ENCODE measurements at regions not wholly inside any gene's neighbourhood (a gene's known extent, or its start where the extent isn't known, plus 50 kb on each side); places are given as distances from the start of the nearest gene placed in this dataset.

GRCh38 chr20:10960416-10960815 is 286.6 kb upstream of the JAG1 start:
- no peak for DNase-seq

- no peak for DNase-seq
These were observed 288.0 kb upstream of the JAG1 start for GRCh38 chr20:10961651-10962288.

GRCh38 chr20:10962937-10963336 is 289.1 kb upstream of the JAG1 start:
- DNase-seq: no peak

- DNase-seq: no peak
These were observed 290.0 kb upstream of the JAG1 start for GRCh38 chr20:10963717-10964266.

DNA sequence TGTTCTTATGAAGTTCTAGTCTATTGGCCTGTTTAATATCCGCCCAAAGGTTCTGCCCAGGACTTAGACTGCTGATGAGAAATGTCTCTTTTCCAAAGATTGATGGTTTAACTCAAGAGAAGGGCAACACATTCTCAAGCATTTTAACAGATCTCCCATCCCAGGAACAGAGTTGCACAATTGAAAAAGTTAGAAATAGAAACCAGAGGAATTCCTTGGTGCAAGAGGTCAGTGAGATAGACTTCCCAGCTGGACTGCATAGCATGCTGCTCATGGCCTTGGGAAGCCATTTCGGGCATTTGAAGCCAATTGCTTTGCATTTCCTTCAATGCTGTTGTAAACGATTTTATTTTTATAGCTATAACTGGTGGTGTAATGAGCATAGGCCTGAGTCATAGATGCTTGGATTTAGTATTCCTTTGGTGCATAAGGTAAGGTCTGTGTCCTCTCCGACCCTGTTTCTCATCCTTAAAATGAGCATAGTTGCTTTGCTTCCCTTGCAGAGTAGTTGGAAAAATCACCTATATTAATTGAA is 292.2 kb upstream of the JAG1 start:
- no peak for DNase-seq

- DNase-seq: no peak
These were observed 296.3 kb upstream of the JAG1 start for GRCh38 chr20:10970109-10970508.

DNA sequence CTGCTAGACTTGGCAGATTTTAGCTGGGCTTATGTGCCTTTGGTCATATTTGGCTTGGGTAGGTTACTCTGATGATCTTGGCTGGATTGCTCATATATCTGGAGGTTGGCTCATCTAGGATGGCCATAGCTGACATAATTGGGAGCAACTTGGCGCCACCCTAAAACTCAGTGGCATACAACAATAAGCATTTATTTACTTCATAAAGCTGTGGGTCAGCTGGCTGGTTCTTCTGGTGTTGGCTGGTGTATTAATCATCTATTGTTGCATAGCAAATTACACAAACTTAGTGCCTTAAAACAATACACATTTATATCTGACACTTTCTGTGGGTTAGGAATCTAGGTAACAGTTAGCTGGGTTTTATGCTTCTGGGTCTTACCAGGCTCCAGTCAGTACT is 297.3 kb upstream of the JAG1 start:
- no peak for DNase-seq

- no peak for DNase-seq
These were observed 298.5 kb upstream of the JAG1 start for GRCh38 chr20:10972219-10972860.

GRCh38 chr20:10976051-10976450 is 302.3 kb upstream of the JAG1 start:
- DNase-seq: no peak

GRCh38 chr20:10978019-10978702 is 304.4 kb upstream of the JAG1 start:
- no peak for DNase-seq

DNA sequence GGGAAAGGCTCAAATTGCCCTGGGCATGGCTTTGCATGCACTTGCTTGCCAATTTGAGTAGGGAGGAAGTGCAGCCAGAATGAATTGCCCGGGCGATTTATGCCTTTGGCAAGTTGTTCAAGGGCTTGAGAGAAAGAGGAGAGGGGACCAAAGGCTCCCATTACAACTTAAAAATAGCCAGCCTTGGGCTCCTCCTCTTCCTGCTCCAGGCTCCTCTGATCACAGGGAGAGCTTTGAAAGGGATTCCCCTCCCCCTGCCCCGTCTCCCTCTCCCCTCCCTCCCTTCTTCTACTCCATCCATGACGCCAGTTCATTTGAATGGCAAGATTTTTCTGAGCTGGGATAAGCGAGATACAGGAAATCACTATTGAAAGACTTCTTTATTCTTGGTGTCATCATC is 304.9 kb upstream of the JAG1 start:
- no peak for DNase-seq

DNA sequence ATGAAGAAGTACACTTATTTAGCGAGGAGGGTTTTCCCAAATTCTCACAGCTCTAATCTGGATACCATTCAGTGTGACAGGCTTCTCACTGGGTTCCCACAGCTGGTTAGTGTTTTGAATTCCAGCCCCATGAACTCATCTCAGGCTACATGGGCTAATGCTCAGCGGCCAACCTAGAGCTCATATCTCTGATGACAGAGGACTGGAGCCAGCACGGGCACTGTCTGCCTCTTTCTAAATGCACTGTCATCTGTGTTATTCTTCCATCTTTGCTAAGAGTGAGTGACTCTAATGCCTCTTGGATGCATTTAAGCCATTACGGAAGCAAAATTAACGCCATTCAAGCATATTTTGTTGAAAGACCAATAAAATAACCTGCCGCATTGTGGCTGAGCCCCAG is 308.9 kb upstream of the JAG1 start:
- no peak for DNase-seq

- DNase-seq: no peak
These were observed 310.5 kb upstream of the JAG1 start for GRCh38 chr20:10984294-10984693.

DNA sequence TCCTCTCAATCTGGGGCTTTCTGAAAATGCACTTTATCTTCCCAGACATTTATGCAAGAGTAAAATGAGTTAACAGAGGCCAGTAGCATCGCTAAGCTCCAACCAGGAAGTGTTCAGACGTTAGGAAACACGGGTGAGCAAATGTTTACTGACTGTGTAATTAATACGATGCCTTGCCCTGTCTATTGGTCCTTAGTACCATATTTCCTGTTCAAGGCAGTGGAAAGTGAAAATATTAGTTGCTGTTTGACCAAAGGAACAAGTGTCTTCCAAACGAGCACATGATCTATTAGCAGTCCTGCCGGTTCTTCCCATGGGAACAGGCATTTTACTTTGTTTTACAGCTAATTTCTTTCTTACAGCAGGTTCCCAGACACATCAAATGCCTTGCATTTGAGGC is 311.1 kb upstream of the JAG1 start:
- no peak for DNase-seq

DNA sequence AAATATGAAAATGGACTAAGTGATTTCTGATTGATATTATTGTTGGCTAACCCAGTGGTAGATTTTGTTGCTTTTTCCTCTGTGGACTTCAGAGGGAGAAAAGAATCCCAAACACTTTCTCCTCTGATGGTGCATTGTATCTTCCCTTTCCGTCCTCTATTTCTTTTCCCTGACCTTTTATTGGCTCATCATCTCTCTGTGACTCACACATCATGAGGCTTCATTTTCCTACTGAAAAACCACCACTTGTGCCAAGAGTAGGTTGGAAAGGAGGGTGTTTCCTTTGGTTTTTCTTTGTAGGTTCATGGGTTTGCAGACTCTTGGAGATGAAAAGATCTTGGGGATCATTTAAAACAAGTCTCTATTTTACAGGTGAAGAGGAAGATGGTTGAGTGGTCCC is 311.7 kb upstream of the JAG1 start:
- DNase-seq: no peak

GRCh38 chr20:10986586-10986985 is 312.8 kb upstream of the JAG1 start:
- DNase-seq: no peak

DNA sequence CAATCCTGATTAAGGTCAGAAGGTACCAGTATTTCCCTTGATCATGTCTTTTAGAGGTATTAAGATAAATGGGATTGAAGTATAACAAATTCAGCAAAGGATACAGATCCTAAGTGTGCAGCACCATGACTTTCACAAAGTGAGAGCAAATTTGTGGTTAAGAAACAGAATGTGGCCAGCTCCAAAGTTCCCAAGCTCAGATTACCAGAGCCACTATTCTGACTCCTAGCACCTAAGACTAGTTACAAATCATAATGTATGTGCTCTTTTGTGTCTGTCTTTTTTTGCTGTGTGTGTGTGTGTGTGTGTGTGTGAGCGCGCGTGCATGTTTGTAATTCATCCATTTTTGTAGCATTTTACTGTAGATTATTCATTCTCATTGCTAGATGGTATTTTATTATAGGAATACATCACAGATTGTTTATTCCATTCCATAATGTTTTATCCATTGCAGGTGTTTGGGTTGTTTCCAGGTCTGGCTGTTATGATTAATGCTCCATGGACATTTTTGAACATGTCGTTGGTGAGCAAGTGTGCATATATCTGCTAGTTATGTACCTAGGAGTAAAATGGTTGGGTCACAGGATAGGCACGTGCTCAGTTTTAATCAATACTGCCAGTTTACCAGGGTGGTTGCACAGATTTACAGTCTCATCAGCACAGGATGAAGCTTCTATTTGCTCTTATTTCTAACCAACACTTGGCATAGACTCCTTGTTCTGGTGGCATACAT is 314.0 kb upstream of the JAG1 start:
- no peak for DNase-seq

- no peak for DNase-seq
These were observed 317.0 kb upstream of the JAG1 start for GRCh38 chr20:10990625-10991382.

DNA sequence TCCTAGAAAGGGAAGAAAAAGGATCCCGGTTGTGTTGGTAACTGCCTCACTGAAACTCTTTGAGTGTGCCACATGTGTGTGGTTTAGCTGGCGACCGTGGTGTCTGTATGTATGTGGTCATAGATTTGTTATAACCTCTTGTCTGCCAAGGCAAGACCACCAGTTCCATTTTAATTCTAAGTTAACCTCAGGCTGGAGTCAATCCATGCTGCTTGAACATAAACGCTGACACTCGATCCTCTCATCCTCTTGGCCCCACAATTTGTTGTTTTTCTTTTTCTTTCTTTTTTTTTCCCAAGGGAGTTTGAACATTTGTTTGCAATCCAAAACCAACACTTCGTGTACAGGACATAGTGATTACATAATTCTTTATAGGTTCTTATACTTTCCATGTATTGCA is 318.9 kb upstream of the JAG1 start:
- DNase-seq: no peak

DNA sequence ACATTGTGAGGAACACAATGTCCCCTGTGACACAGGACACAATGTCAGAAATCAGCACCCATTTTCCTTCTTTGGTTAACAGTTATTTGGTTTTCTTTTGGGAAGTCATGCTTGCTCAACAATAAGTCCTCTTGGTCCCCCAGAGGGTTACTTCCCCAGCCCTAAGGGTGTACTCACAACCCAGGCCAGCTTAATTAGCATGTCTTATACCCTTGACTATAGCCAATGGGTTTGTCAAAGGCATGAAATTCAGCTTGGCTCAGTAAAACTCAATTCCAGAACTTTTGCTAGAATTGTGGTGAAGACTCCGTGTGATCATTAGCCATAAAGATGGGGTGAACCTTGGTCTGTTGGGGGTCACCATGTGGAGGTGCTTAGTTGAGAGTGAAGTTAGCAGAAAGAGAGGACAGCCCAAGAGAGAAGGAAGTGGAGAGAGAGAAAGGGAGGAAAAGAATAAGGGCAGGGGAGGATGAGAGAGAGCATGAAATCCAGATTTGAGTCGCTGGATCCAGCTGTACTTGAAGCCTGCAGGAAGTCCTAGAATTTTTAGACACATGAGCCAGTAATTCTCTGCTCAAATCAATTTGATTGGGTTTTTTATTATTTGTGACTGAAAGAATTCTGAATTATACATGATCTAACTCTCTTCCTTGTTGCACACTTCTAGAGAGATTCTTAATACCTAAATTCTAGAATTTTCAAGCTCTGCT is 321.3 kb upstream of the JAG1 start:
- DNase-seq: no peak

DNA sequence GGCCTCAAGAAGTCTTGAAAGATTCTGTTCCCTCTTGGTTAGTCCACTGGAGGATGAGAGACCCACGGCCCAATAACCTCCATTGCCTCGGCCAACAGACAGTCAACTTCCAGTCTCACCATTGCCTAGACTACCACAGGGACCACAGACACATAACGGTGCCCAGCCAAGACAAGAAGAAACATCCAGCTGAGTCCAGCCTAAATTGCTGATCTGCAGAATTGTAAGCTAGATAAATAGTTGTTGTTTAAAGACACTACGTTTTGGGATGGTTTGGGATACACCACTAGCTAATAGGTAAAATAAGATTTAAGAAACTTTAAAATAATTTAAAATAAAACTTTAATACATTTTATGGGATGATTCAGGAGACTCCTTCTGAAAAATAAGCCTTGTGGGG is 324.7 kb upstream of the JAG1 start:
- no peak for DNase-seq

DNA sequence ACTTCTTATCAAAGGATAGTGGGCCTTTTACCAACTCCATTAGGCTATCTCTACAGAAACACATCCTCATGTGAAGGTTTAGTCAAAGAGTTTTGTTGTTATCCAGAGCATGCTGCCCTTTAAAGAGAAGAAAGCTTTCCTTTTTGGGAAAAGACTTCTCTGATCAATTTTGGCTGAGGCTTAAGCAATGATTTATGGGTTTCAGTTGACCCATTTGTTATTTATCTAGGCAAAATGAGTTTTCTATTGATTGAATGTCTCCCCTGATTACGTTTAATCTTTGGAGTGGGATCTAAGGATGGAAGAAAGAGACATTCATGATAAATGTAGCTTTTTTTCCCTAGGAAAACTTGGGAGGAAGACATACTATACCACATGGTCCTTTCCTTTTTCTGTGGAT is 326.6 kb upstream of the JAG1 start:
- DNase-seq: no peak
